AG04449 (cell line): ENCODE measurements at regions not wholly inside any gene's neighbourhood (a gene's known extent, or its start where the extent isn't known, plus 50 kb on each side); places are given as distances from the start of the nearest gene placed in this dataset.

Experiments
- CTCF ChIA-PET: fragments of 350-600 bp; formaldehyde crosslinking; extraction: SDS; loops from one replicate; lab custom pipeline; 2021; ENCODE audit warnings: antibody characterized with exemption; lab: Yijun Ruan, JAX
- POLR2A ChIA-PET: fragments of 400-600, 350-600 bp; formaldehyde crosslinking; extraction: SDS; loops from one replicate; lab custom pipeline; 2020; ENCODE audit warnings: antibody characterized with exemption, inconsistent platforms; lab: Yijun Ruan, JAX
- DNase-seq: peaks from one replicate; pipeline ENCODE4 v3.0.0-alpha.2; 2010; ENCODE audit warnings: low read depth, low spot score
- H3K4me3 ChIP-seq: 2 replicates; pipeline ENCODE4 v1.5.1; 2011; ENCODE audit warnings: low read depth, mild to moderate bottlenecking, control low read depth, low read length
- TF ChIP-seq, protein P1 (sequence below): IDR thresholded peaks from one replicate; pipeline ENCODE4 v1.5.1; 2011; ENCODE audit warnings: mild to moderate bottlenecking, moderate library complexity, low read length, control low read depth, inconsistent platforms; ENCODE audit not compliant: insufficient read depth; ENCODE audit errors: missing control alignments

DNA sequence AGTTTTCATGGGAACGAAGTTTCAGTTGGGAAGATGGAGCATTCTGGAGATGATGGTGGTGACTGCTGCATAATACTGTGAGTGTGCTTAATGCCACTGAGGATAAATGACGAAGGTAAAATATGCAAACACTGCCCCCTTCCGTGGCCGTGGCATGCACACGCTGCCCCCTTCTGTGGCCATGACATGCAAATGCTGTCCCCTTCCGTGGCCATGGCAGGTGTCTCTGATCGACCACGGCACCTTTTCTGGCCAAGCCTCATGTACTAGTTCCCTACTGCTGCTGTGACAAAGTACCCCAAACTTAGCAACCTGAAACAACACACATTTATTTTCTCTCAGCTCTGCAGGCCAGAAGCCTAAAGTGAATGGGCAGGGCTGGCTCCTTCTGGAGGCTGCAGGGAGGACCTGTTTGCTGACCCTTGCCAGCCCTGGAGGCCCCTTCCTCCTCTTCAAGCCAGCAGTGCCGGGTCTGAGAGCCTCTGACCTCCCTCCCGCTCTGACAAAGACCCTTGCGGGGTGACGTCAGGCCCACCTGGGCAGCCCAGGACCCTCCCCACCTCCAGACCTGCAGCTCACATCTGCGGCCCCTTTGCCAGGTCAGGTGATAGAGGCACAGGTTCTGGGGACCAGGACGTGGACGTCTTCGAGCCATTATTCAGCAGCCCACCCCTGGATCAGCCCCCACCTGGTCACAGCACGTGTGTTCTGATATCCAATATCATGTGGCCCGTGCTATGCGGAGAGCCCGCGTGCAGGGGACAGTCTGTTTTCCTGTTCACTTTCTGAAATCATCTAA, 82.0 kb downstream of the MICALL2 start:
- POLR2A ChIA-PET = no interaction called here
- DNase-seq = no peak

DNA sequence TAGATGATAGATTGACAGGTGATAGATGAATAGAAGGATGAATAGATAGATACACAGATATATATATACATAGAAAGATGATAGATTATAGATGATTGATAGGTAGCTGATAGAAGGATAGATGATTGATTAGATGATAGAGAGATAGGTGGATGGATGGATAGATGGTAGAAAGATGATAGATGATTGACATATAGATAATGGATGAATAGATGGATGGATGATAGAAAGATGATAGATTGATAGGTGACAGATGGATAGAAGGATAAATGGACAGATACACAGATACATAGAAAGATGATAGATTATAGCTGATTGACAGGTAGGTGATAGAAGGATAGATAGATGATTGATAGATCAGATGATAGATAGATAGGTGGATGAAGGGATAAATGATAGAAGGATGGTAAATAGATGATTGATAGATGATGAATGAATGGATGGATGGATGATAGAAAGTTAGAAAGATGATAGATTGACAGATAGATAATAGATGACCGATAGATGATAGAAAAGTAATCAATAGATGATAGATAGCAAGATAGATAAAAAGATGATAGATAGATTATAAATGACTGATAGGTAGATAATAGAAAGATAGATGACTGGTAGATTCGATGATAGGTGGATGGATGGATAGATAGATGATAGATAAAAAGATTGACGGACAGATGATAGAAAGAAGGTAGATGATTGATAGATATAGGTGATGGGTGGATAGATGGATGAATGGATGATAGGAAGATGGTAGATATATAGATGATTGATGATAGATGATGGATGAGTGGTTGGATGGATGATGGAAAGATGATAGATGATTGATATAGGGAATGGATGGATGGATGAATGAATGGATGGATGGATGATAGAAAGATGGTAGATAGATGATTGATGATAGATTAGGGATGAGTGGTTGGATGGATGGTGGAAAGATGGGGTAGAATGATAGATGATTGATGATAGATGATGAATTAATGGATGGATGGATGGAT, 80.4 kb downstream of the MICALL2 start:
- ChIA-PET CTCF (no interaction called here), POLR2A (no interaction called here)
- no peak for DNase-seq
- no peak overlapping the region for H3K4me3 ChIP-seq
- TF ChIP-seq, protein P1, sequence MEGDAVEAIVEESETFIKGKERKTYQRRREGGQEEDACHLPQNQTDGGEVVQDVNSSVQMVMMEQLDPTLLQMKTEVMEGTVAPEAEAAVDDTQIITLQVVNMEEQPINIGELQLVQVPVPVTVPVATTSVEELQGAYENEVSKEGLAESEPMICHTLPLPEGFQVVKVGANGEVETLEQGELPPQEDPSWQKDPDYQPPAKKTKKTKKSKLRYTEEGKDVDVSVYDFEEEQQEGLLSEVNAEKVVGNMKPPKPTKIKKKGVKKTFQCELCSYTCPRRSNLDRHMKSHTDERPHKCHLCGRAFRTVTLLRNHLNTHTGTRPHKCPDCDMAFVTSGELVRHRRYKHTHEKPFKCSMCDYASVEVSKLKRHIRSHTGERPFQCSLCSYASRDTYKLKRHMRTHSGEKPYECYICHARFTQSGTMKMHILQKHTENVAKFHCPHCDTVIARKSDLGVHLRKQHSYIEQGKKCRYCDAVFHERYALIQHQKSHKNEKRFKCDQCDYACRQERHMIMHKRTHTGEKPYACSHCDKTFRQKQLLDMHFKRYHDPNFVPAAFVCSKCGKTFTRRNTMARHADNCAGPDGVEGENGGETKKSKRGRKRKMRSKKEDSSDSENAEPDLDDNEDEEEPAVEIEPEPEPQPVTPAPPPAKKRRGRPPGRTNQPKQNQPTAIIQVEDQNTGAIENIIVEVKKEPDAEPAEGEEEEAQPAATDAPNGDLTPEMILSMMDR = no peak

More for the DNA sequence above, 82.0 kb downstream of the MICALL2 start:
- CTCF ChIA-PET = no interaction called here
- H3K4me3 ChIP-seq = no peak overlapping the region
- TF ChIP-seq, protein P1 = no peak

DNA sequence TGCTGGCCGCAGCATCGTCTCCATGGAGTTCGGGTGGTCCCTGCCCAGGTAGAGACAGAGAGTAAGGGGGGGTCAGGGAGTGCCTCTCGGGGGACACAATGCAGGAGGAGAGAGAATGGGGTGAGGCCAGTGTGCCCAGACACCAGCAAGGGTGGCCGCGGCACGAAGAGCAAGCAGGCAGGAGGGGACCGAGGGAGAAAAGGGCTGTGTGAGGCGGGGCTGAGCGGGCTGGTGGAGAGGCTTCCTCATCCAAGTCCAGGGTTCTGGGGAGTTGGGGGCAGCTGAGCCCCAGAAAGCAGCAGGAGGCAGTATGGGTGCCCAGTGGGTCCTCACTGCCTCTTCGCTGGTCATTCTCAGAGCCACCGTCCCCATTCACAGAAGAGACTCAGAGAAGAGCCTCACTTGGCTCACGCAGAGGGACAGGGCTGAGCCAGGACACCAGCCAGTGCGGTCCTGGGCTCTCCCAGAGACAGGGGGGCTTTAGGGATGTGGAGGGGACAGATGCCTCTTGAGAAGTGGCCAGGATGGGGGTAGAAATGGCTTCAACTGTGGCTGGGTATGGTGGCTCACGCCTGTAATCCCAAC, 78.9 kb downstream of the MICALL2 start:
- TF ChIP-seq, protein P1 = no peak
- no peak for DNase-seq
- CTCF ChIA-PET = no interaction called here
- POLR2A ChIA-PET = no interaction called here
- H3K4me3 ChIP-seq = no peak overlapping the region

DNA sequence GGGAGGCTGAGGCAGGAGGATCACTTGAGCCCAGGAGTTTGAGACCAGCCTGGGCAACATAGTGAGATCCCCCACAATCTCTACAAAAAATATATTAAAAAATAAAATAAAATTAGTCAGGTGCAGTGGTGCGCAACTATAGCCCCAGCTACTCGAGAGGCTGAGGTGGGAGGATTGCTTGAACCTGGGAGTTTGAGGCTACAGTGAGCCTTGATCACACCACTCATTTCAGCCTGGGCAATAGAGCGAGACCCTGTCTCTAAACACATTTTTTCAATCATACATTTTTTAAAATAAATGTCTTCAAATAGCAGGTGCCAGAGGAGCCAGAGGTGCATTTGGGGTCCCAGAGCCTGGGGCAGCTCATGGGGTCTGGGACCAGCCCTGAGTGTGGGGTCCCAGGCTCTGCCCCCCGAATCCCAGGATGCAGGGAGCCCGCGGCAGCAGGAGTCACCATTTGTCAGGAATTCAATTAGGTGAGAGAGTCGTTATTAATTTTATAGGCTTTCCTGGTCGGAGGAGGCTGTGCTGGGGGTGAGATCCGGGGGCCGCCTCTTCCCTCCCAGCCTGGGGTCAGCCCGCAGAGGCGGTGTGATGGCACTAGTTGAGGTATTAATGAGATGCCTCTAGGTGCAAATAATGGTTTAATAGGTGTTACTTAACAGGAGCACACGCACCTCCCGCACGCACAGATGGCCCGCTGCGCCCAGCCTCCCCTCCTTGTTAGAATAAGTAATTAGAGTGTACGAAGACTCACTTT, 78.3 kb downstream of the MICALL2 start:
- ChIA-PET POLR2A (no interaction called here), CTCF (no interaction called here)
- no peak for DNase-seq
- no peak overlapping the region for H3K4me3 ChIP-seq
- TF ChIP-seq, protein P1 = no peak

DNA sequence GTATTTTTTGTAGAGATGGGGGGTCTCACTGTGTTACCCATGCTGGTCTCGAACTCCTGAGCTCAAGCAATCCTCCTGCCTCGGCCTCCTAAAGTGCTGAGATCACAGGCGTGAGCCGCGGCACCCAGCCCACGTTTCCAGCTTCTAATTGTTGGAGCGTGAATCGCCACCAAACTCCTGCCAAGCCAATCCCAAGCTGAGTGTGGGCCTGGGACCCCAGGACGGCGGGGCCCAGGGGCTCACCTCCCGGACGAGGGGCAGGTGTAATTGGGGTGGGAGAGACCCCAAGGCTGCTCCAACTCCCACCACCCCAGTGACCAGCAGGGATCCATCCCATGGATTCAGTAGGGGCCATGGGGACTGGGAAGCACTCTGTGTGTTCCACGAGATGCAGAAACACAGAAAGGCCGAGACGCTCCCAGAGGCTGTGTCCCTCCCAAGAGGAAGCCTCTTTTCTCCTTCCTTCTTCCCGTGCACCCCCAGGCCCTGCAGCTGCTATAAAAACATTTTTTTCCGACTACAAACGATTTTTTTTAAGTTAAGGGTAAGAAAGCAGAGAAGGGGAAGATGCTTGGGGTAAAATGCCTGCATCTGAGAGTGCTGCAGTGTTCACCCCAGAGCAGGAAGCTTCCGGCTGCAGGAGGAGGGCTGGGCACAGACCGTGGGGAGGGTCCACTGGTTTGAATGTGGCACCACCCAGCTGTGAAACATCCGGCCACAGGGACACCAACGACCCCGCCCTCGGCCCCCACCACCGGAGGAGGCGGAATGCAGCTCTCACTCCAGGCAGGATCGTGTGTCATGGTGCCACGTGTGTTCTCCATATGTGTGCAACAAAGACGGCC, 76.5 kb downstream of the MICALL2 start:
- no peak overlapping the region for H3K4me3 ChIP-seq
- ChIA-PET POLR2A (no interaction called here), CTCF (no interaction called here)
- DNase-seq = no peak
- TF ChIP-seq, protein P1 = no peak
